ES-I3 (cell line): ENCODE measurements at regions not wholly inside any gene's neighbourhood (a gene's known extent, or its start where the extent isn't known, plus 50 kb on each side); places are given as distances from the start of the nearest gene placed in this dataset.

Source experiments
- H3K36me3 ChIP-seq: 2 replicates; pipeline ENCODE4 v1.6.1; 2013; ENCODE audit warnings: mild to moderate bottlenecking, low read length, control low read depth, moderate library complexity; ENCODE audit not compliant: insufficient read depth
- H3K4me1 ChIP-seq: 2 replicates; pipeline ENCODE4 v1.6.1; 2013; ENCODE audit warnings: mild to moderate bottlenecking, control low read depth, low read length; ENCODE audit not compliant: insufficient read depth
- H3K9ac ChIP-seq: 2 replicates; pipeline ENCODE4 v1.6.1; 2013; ENCODE audit warnings: low read depth, mild to moderate bottlenecking, low read length, moderate library complexity
- H3K9me3 ChIP-seq: 2 replicates; pipeline ENCODE4 v1.6.1; 2013; ENCODE audit warnings: mild to moderate bottlenecking, low read length, moderate library complexity; ENCODE audit not compliant: control insufficient read depth, insufficient read depth

DNA sequence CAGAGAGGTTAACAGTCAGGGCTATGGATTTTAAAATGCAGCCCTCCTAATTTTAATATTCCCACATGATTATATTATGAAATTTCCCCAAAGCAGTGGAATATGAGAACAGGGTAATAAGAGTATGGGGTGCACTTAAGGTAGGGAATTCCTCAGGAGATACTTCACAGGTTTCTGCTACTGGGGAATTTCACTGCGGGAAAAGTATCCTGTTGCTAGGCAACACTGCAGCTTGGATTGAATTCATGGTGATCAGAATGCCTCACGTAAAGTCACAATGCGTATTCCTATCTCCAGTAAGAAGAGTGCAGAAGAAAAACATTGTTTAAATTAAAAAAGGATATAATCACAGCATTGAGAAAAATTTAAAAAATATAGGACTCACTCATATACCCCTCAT, 398.1 kb upstream of the RPS6KA3 start:
- Histone ChIP-seq H3K4me1 (peaks cover 22% of the 10 kb centered on the region), H3K9me3 (no peaks in the 10 kb centered on the region), H3K9ac (no peak overlapping the region), H3K36me3 (no peaks in the 10 kb centered on the region)

DNA sequence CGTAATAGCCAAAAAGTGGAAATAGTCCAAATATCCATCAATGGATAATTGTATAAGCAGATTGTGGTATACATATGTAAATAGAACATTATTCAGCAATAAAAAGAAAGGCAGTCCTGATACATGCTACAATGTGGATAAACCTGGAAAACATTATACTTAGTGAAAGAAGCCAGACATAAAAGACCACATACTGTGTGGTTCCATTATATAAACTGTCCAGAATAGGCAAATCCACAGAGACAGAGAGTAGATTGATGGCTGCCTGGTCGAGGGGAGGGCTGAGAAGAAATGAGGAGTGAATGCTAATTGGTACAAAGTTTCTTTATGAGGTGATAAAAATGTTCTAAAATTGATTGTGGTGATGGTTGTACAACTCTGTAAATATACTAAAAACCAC, 397.4 kb upstream of the RPS6KA3 start:
- no peaks in the 10 kb centered on the region for H3K36me3 ChIP-seq
- H3K4me1 ChIP-seq, result peaks cover 22% of the 10 kb centered on the region
- no peaks in the 10 kb centered on the region for H3K9me3 ChIP-seq
- no peak overlapping the region for H3K9ac ChIP-seq

DNA sequence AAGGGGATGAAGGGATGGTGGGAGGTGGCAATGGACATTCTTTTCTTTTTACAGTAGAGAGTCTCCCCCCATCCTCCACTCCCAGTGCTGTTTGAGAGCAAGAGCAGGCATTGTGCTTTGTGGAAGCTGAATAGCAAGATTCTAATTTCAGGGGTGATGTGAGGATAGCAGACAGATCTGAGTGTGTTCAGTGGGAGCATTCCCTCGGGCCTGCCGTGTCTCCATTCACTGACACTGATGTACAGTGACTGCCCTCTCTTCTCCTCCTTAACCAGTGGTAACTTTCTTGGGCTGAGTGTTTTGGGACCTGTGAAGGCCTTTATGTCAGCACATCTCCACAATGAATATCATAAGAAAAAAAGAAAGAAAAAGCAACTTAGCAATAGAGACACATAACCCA, 396.6 kb upstream of the RPS6KA3 start:
- no peaks in the 10 kb centered on the region for H3K9me3 ChIP-seq
- H3K9ac ChIP-seq, result no peak overlapping the region
- no peaks in the 10 kb centered on the region for H3K36me3 ChIP-seq
- peaks cover 22% of the 10 kb centered on the region for H3K4me1 ChIP-seq

DNA sequence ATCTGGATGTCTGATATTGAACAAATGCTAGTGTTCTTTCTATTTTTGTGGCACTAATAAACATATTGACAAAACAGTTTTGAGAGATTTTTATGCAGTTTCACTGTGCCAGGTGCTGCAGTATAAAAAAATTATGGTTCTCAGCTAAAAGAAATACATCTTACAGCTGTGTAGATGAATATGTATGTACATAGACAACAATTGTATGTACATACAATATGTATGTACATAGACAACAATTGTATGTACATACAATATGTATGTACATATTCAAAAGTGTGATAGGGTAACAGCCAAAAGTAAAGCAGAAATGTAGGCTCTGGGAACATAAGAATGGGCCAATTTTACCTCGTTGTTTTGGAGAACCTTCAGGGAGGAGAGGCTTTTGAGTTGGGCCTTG, 390.0 kb upstream of the RPS6KA3 start:
- no peaks in the 10 kb centered on the region for H3K36me3 ChIP-seq
- no peak overlapping the region for H3K9ac ChIP-seq
- no peaks in the 10 kb centered on the region for H3K9me3 ChIP-seq
- no peaks in the 10 kb centered on the region for H3K4me1 ChIP-seq

DNA sequence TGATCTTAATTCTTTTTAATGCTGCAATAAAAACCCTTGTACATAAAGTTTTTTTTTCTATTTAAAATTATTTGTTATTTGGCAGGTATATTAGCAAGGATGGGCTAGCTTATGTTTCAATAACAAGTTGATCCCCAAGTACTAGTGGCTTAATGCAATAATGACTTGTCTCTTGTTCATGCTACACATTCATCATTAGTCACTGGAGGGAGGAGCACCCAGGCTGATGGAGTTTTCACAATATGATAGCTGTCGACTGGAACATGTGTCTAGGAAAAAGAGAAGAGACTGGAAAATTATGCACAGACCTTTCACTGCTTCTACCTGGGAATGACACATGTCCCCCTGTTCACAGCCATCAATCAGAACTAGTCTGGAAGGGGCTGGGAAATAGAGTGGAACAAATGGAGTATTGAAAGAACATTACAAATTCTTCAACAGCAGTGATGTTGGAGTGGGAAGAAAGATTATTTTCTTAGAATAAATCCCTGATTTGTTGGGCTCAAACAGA, 387.9 kb upstream of the RPS6KA3 start:
- no peaks in the 10 kb centered on the region for H3K36me3 ChIP-seq
- no peak overlapping the region for H3K9ac ChIP-seq
- H3K4me1 ChIP-seq, result no peaks in the 10 kb centered on the region
- no peaks in the 10 kb centered on the region for H3K9me3 ChIP-seq

DNA sequence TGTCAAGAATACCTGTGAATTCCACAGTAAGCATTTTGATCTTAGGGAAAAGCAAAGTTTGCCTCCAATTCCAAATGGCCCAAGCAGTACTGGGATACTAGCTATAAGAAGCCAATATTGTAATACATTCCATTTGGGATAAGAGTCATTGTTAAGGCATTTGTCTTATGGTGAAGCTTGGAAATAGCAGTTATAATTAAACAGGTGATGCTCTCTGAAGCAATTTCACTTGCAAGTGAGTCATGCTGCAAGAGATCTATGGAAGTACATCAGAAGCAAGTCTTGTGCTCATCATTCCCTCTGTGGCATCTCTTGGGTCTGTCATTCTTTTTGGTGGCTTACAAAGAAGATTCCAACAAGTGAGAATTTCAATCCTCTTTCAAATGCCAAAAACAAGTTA, 386.4 kb upstream of the RPS6KA3 start:
- Histone ChIP-seq H3K4me1 (no peaks in the 10 kb centered on the region), H3K9me3 (no peaks in the 10 kb centered on the region), H3K36me3 (no peaks in the 10 kb centered on the region), H3K9ac (no peak overlapping the region)

DNA sequence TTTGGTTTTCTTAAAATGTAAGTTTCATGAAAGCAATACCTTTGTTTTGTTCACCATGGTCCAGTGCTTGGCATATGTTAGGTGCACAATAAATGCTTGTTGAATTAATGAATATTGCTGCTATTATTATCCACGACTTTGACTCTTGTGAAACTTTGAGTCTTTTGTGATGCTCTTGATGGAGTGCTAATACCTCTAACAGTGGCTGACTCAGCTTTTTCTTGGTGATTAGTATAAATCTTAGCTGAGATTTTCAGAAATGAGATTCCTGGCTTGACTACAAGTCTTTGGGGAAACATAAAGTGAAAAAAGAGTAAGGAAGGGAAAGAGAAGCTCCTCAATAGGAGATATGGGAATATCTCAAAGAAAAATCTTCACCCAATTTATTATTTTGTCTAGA, 375.2 kb upstream of the RPS6KA3 start:
- no peaks in the 10 kb centered on the region for H3K4me1 ChIP-seq
- H3K36me3 ChIP-seq, result no peaks in the 10 kb centered on the region
- H3K9ac ChIP-seq, result no peak overlapping the region
- H3K9me3 ChIP-seq, result no peaks in the 10 kb centered on the region

DNA sequence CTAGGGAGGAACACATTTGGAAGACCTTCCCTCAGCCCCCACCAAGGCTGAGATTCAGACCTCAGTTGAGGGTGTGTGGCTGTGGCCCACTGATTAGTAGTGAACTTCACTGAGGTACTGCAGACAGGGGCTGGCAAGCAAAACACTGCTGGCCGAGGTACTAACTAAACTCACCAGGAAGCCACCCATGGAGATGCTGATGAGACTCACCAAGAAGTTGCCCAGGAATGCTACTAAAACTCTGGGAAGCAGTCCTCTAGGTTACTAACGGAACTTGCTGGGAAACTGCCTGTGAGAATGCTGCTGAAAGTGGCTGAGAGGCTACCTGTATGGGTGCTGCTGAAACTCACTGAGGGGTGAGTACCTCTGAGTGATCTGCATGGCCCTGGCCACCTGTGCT, 372.4 kb upstream of the RPS6KA3 start:
- H3K4me1 ChIP-seq, result no peaks in the 10 kb centered on the region
- H3K36me3 ChIP-seq, result no peaks in the 10 kb centered on the region
- no peaks in the 10 kb centered on the region for H3K9me3 ChIP-seq
- no peak overlapping the region for H3K9ac ChIP-seq

DNA sequence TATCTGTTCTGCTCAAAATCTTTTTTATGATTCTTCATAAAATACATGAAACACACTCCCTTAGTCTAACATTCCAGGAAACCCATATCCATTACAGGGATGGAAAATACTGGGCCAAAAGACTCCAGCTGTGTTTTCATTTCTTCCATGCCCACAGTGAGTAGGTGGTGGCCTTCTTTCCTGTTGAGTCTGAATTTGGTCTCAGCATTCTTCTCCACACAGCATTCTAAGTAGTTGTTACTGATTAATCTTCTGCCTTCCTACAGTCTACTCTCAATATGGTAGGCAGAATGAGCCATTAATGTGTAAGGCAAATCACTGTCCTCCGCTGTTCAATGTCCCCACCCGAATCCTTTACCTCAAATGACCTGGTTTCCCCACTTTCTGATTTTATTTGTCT, 370.6 kb upstream of the RPS6KA3 start:
- no peaks in the 10 kb centered on the region for H3K9me3 ChIP-seq
- H3K36me3 ChIP-seq, result no peaks in the 10 kb centered on the region
- H3K4me1 ChIP-seq, result no peaks in the 10 kb centered on the region
- no peak overlapping the region for H3K9ac ChIP-seq

DNA sequence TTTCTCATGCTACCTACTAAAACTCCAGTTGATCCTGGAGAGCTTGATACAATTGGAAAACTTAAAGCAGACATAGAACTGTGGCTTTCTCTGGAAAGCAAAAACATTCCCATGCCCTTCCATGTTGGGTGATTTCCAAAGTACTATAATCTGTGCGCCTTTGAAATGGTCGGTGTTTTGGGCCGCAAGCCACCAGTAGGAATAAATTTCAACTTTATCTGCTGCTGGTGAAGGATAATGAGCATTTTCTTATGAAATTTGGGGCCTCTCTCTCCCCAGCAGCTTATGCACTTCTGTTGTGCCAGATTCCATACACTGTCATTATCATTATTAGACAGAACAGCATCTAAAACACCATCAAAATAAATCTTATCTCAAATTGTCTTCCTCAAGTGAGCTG, 366.7 kb upstream of the RPS6KA3 start:
- no peaks in the 10 kb centered on the region for H3K9me3 ChIP-seq
- no peaks in the 10 kb centered on the region for H3K36me3 ChIP-seq
- H3K9ac ChIP-seq, result no peak overlapping the region
- no peaks in the 10 kb centered on the region for H3K4me1 ChIP-seq

DNA sequence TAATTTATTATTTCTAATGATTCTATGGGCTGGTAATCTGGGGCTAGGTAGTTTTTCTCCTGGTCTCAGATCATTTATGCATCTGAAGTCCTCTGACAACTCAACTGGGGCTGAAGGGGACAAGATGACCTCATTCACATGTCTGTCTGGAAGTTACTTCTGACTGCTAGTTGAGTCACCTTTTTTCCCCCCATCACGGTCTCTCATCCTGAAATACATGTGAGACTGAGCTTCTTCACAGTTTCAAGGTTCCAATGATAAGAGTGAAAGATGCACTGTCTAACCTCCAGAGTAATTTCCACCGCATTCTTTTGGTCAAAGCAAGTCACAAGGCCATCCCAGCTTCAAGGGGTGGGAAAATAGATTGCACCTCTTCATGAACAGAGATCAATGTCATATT, 356.7 kb upstream of the RPS6KA3 start:
- Histone ChIP-seq H3K4me1 (no peaks in the 10 kb centered on the region), H3K9ac (no peak overlapping the region), H3K36me3 (no peaks in the 10 kb centered on the region), H3K9me3 (no peaks in the 10 kb centered on the region)

DNA sequence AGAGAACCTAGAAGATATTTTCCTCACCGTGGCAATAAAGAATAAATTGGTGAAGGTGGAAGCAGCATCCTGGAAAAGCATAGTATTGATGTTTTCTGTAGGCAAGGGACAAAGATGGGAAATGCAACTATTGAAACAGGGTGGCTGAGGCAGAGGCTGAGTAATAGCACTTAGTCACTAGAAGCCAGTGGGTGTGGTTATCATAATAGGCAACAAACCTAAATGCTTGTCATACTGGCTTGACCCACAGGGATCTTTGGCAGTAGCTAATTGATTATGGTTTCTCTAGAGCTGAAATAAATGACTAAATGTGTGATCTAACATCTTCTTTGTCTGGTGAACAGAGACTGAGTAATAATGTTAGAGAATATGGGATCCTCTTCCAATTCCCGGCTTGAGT, 353.6 kb upstream of the RPS6KA3 start:
- no peak overlapping the region for H3K9ac ChIP-seq
- no peaks in the 10 kb centered on the region for H3K4me1 ChIP-seq
- H3K9me3 ChIP-seq, result no peaks in the 10 kb centered on the region
- H3K36me3 ChIP-seq, result no peaks in the 10 kb centered on the region; the same call in 1 of the 2 replicates

DNA sequence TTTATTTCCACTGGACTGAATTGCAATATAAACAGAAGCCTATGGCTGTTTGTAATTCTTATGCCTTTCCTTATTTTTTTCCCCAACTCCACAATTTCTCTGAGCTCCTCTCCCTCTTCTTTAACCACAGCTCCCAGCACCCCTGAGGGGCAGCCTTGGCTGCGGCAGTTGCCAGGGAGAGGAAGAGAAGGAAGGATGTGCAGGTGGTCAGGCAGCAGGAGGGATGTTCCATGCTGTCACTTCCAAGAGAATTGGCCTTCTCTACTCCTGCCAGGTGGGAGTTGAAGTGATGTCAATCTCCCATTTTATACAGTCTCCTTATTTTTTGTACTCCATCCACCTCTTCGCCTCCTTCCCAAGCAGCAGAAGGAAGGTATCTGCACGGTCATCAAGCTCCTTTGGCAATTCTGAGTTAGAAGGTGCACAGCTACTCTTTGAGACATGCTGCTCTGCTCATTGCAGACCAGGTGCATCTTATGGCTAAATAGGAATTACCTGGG, 343.3 kb upstream of the RPS6KA3 start:
- Histone ChIP-seq H3K36me3 (no peaks in the 10 kb centered on the region), H3K9me3 (no peaks in the 10 kb centered on the region), H3K9ac (no peak overlapping the region), H3K4me1 (peaks cover 4% of the 10 kb centered on the region; the same call in 1 of the 2 replicates)

DNA sequence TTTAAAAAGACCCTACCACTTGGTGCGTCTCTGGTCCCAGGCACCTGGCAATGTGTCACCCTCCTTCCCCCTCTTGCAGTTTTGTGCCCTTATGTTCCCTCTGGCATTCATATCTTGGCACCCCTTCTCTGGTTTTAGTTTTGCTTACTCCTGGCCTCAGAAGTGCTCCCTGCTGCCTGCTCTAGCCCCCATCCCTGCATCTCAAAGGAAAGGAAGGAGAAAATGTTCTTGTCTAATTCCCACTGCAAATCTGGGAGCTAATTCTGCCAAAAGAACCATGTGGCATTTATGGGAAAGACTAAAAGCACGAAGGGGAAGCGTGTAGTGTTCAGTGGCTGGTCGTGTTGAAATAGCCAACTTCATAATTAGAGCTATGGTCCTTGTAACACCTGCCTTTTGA, 340.1 kb upstream of the RPS6KA3 start:
- Histone ChIP-seq H3K4me1 (peaks cover 4% of the 10 kb centered on the region; the same call in 1 of the 2 replicates), H3K36me3 (no peaks in the 10 kb centered on the region), H3K9ac (no peak overlapping the region), H3K9me3 (no peaks in the 10 kb centered on the region)

DNA sequence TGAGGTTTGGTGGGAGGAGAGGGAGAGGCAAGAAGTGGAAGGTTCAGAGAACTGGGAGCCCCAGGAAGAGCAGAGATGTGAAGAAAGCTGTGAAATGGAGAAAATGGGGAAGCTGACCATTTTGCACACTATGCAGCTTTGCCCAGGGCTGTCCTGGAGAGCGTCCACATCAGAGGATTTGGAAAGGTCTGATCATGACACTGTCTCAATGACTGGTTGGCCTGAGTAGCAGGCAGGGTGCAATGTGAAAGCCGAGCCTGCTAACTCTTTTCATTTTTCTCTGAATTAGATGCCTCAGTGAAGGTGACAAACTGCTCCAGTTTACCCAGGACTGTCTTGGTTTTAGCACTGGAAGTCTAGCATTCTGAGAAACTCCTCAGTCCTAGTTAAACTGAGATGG, 330.1 kb upstream of the RPS6KA3 start:
- Histone ChIP-seq H3K4me1 (peaks cover 4% of the 10 kb centered on the region; the same call in 1 of the 2 replicates), H3K9ac (no peak overlapping the region), H3K9me3 (no peaks in the 10 kb centered on the region), H3K36me3 (no peaks in the 10 kb centered on the region)
